Anterior cingulate cortex (tissue), 58 donors: ENCODE measurements at regions not wholly inside any gene's neighbourhood (a gene's known extent, or its start where the extent isn't known, plus 50 kb on each side); places are given as distances from the start of the nearest gene placed in this dataset.

Experiments
- DNase-seq, 58 donors: peaks; one replicate each; lab custom pipeline; 2025; lab: John Stamatoyannopoulos, UW

DNA sequence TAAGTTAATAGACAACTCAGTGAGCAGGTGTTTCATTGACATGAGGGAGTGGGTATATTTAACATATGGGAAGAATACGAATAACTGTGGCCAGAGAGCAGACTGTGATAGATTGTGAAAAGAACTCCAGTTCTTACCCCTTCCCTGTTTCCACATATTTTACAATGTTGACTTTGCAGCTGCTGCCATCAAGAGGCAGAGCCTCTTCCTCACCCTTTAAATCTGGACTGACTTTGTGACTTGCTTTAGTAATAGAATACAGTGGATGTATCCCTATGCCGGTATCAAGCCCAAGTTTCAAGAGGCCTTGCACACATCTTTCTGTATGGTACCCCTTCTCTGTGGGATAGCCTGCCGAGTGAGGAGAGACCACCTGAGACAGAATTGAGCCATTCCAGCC is 356.7 kb downstream of the ETNK1 start:
- no peak for DNase-seq

DNA sequence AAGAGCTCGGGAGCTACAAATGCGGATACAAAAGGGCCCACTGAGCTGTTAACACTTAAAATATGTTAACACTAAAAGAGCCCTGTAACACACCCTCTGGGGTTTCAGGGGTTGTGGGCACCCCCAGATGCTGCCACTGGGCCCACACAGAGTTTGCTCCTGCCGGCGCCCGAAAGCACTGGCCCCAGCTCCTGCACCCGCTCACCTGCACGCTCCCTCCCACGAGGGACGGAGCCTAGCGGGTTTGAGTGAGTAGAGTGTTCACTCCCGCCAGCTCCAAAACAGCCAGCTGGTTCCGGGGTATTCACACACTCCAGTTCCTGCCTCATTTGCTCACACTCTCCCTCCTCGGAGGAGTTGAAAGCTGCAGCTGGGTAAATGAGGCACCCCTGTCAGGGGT is 357.7 kb downstream of the ETNK1 start:
- no peak for DNase-seq

DNA sequence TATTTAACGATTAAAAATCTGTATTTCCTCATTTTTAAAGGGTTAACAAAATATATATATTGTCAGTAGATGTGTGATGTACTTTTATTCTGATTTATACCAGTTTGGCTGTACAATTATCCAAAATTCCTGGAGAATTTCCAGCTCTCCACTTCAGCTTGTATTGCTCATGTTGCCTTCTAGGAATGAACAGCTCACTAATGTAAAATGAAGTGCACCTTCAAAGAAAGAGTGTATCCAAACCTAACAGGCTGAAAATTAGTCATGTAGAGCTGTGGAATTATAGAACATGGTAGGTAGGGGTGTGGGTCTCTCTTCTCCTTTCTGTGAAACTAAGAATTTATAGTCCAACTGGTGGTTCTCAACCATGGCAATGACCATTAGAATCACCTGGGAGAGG is 362.0 kb downstream of the ETNK1 start:
- DNase-seq: no peak

DNA sequence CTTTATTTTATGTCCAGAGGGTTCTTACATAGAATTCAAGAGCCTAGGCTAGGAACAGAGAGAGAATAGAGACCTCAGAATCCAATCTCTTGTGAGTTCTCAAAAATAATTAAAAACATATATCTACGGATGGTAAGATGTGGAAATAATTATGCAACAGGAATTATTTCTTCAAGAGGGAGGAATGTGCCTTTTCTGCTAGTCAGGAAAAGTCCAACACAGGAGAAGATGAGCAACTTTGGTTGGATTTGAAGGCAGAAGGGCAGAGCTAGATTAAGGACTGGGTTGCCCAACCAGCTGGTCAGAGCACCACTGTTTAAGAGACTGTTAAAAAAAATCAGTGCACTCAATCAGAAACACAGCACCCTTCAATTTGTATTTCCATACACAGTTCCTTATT is 365.5 kb downstream of the ETNK1 start:
- DNase-seq: no peak

DNA sequence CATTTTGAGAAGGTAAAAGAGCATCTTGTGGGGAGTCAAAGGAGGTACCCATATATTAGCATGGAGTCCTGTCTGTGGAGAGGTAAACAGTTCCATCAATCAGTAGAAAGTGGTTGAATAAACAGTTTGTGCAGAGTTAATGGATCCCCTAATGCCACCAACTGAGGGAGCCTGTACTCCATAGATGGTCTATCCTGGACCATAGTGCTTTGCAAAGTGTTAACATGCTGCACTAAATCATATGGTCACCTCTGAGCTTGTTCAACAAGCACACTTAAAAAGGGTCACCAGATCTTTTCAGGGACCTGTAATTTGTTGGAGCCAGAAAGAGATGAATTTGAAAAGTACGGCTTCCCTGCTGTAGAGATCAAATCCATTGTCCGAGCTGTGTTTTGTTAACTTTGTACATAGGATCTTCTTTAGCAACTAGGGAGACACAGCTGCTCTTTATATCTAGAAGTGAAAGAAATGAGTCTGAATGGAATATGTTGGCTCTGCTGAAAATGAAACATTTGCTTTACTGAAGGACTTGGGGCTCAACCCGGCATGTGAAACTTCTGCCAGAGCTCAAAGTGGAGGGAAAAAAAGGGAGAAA is 366.4 kb downstream of the ETNK1 start:
- DNase-seq: no peak

DNA sequence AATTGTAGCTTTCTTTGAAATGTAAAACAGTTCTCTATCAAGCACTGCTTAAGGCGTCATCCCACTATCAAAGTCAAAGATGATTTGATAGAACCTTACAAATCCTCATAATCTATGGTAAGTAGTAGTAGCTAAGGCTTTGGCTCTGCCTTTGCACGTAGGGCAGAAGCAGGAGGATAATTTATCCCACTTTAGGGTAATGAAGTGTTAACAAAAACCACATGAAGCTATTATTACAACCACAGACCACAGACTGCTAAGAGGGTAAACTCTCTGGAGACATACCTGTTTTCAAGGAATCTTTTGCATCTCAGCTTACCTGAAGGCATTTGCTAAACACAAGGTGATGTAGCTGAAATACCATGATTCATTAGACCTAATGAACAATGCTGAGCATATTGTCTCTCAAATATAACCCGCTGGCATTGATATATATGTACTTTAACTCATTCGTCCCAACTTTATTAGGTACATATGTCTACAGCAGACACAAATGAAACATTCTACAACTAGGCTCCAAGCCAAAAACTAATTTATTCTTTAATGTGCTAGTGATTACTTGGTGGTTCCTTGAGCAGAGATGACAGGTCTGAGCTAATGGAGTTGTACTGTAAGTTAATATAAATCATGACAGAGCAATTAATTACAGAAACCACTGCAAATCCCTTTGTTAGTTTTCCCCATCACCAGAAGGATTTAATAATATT is 368.8 kb downstream of the ETNK1 start:
- DNase-seq: no peak

DNA sequence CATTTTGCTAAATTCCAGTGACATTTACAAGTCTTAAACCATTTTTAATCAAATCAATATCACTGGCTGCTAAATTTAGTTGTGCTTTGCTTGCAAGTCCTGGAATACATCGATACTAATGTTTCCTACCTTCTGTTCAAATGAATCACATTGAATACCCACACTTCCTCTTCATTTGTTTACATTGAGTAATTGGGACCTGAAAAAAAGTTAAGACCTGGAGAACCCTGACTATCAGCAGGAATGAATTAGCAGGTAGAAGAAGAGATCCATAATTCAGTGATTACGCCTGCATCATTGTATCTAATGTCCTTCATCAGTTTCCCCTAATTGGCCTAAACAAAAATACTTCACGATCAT is 369.3 kb downstream of the ETNK1 start:
- no peak for DNase-seq

DNA sequence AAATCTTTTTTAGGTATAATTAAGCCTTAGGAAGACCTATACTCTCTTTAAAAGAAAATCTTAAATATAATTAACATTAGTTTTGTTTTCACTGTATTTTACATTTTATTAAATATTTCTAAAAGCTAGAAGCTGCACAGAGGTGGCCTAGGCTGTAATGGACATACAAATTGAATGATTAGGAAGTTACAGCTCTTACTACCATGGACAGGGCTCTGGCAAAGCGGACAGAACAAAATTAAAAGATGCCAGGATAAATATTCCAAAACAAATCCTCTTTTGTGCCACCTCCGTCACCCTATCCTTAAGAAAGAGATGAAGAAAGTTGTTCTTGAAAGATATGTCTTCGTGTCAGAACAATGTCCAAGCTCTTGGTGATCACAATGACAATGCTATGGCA is 376.5 kb downstream of the ETNK1 start:
- DNase-seq: no peak

DNA sequence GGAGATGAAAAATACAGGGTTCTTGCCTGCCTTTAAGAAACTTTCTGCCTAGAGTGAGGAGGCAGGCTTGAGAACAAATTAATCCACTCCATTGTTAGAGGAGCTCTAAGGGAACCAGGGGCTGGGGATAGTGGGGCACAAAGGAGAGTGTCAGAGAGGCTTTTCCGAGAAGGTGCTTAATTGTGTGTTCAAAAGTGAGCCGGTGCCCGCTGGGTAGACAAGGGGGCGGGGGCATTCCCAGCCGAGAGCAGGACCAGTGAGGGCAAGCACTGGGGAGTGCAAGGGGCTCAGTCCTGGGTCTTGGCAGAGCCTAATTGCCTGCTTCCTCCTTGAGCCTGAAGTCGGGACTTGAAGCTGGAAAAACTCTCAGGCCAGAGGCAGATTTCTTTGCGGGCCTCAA is 377.4 kb downstream of the ETNK1 start:
- DNase-seq: no peak

DNA sequence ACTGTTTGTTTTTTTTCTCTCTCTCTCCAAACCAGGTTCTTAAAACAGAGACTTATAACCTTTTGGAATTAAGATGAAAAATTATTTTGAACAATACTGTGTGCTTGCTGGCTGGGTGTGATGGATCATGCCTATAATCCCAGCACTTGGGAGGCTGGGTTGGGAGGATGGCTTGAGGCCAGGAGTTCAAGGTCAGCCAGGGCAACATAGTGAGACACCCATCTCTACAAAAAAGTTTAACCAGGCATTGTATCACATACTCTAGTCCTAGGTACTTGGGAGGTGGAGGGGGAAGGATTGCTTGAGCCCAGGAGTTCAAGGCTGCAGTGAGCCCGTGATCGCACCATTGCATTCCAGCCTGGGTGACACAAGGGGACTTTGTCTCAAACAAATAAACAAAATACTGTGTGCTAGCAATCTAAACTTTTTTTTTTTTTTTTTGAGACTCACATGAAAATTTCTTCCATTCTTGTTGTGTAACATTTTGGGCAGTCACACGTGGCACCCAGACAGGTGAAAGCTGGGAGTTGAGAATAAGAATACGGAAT is 379.6 kb downstream of the ETNK1 start:
- DNase-seq: no peak

DNA sequence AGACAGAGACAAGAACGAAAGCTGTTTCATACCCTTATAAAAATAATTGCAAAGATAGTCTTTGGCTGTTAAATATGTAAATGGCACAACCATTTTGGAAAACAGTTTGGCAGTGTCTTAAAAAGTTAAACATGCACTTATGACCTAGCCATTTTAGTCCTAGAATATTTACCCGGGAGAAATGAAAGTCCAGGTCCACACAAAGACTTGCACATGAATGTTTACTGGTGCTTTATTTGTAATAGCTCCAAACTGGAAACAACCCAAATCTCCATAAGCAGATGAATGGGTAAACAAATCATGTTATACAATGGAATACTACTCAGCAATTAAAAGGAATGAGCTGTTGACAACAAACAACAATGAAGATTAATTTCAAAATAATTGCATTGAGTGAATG is 380.4 kb downstream of the ETNK1 start:
- no peak for DNase-seq

DNA sequence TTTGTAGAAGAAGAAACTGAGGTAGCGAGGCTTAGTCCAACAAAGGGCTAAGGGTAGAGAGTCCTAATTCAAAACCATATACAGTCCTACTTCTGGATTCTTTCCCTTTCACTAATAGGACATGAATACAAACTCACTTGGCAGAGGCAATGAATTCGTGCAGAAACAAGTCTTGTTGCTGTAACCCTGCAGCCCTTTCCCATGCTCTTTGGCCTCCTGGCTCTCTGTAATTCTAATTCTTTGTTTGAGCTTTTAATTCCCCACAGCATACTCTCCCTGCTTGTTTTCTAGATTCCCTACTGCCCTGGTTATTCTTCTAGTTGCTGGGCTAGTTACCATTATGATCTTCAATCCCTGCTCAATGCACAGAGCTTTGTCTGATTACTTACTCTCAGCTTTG is 381.4 kb downstream of the ETNK1 start:
- no peak for DNase-seq

DNA sequence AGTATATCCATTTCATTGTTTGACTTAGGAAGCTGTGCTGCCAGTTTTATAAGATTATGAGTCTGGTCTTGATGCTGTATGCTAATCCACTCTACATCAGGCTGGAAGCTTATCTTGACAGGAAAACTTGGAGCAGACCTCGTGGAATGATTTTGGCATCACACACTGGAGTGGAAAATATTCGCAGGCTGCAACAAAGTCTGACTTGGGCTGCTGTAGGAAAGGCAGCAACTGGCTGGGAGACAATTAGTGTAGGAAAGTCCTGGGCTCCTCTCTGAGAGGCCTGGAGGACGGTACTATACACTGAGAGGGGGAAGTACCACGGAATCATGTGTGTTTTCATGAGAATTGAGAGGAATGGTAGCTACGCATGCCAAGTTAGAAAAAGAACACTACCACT is 383.7 kb downstream of the ETNK1 start:
- peak in 1 of 58 donors; percentile 1 for DNase-seq

DNA sequence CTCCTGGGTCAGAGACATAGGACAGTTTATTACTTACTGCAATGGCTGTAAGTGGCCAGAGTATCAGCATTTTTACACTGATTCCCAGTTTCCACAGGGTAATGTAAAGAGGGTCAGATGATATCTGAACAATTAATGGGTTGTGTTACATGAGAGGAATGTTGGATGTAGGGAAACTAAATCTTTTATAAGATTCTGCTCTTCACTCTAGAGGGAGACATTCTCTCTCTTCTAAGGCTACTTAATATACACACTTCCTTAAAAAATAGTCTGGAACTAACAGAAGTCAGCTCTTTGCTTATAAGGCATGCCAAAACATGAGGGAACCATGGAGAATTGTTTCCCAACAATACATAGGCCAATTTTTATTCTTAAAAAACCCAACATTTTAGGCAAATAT is 389.8 kb downstream of the ETNK1 start:
- DNase-seq: no peak

DNA sequence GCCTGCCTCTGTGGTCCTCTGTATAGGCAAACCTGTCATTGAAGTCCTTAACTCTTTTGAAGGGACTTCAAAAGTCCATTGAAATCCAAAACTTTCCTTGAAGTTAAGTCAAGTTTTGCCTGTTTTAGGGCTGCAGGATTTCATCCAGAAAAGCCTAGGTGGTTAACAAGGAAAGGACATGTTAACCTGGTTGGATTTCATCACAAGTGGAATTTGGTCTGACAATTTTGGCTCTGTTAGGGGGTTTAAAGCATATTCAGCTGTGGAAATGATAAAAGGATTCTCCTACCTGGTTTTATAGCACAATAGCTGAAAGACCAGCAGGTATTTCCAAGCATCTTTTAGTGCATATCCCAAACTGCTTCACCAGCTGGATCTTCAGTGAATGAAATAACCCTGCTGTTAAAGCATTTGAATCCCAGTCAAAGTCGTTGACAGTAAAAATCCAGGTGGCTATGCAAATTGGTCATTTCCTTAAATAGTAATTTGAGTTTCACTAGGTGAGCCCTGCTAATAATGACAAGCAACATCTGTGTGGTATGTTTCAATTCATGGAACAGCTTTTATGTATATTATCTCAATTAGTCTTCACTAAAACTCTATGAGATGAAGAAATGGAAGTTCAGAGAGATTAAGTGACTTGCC is 400.5 kb downstream of the ETNK1 start:
- DNase-seq: no peak

DNA sequence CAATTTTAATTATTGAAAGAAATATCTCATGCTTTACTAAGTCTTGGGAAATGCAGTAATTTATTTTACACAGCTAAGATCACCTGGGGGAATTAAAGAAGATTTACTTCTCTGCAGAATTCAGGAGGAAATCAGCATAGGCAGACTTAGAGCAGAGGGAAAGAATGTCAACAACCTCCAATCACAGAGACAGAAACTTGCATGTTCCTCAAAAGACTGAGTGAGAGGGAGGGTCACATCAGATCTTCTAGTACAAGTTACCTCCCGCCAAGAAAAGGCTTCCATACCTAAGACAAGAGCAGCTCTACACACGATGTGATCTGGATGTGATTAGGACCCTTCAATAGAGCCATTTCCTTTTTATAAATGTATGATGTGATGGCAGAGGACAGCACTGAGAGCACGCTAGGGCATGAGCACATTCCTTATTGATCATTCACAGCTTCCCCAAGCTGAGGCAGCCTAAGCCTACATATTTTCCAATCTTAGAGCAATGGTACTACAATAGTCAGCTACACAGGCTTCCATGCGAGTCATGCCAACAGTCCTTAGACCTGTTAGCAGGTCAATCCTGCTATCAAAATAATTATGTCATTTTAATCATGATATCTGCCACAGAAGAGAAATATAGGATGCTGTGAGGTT is 403.3 kb downstream of the ETNK1 start:
- DNase-seq: no peak

DNA sequence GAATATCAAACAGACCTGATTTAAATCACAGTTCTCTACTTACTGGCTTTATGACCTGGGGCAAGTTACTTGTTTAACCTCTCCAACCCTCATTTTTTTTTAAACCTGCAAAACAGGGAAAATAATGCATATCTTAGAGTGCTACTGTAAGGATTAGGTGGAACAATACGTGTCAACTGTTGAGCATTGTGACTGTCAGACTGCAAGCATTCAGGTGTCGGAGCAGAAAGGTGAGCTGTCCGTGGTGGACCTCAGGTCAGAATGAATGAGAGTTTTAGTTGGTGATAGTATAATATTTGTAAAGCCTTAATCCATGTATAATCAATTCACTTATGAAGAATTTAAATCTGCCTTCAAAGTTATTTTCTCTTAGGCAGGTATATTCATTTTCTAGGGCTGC is 404.2 kb downstream of the ETNK1 start:
- no peak for DNase-seq

DNA sequence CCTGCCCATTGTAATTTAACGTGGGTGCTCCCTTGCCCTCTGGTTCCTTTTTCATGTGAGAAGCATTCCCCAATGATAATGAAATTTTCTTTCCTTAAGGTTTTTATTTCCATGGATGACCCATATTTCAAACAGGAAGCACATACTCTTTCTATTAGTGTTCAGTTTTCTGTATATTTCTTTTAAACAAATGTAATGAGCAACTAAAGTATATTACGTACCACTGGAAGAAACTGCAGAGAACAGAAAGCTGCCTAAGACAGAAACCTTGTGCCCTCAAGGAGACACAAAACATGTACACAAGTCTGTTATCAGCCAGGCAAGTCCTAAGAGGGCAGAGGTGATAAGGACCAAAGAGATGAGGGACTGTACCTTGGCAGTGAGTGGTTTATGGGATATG is 414.9 kb downstream of the ETNK1 start:
- DNase-seq: no peak

DNA sequence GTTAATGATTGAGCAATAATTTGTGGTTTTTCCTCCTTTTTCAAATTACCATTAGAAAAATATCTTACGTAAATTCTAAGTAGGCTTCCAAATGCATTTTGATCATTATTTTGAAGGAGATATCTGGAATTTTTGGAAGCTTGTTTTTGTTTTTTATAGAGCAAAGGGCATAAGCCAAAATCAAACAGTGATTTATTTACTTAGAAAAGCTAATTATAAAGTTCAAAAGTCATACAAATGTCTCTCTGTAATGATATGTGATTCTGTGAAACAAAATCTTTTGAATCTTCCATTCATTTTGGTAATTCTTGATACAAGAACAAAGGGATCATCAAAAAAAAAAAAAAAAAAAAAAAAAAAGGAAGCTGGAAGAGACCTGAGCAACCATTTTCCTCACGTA is 416.8 kb downstream of the ETNK1 start:
- DNase-seq: no peak

DNA sequence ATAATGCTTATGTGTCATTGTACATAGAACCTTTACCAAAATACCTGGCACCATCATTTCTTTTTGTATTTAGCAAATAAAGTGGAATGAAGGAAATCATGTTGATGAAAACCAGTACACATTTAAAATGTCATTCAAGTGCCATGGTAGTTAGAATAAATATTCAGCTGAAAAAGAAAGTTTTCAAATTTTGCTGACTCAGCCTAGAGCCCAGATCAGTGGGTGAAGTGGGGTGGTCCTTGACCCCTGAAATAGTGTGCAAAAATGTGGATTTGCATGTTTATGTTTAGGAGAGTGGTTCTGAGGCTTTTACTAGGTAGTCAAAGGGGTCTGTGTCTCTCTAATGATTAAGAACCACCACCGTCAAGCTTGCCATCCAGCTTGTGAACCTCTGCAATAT is 418.7 kb downstream of the ETNK1 start:
- no peak for DNase-seq

DNA sequence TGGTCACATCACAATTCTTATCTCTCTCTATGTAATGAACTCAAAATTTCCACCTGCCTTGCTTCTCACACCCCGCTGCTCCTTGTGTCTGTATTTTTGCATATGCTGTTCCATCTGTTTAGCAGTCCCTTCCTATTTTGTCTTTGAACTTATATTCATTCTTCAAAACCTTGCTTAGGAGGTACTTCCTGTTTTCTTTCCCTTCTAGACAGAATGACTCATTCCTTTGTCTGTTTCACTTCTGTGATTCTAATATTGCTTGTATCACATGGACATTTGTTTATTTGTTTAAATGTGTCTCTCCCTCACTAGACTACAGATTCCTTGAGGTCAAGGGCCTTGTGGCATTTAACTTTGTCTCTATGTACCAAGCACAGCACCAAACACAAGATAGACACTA is 424.2 kb downstream of the ETNK1 start:
- no peak for DNase-seq

DNA sequence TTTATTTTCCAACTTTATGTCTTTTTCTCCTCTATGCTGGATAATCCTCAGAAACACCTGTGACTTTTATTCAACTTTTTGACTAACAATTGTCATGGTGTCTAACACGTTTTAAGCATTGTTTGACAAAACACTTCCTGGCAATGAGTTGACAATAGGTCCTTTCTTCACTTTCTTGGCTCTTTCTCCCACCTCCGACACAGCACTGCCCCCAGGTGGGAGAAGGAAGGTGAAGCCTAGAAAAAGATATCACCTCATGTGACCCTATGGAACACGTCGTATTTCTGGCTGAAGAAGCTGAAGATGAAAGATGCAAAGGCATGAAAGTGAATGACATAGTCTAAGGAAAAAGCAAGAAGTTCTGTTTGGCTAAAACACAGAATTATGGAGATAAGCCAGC is 430.0 kb downstream of the ETNK1 start:
- DNase-seq: no peak
